SK-N-SH treated with all-trans-retinoic acid at 6 μM for 48 hours (cell line): ENCODE measurements at regions not wholly inside any gene's neighbourhood (a gene's known extent, or its start where the extent isn't known, plus 50 kb on each side); places are given as distances from the start of the nearest gene placed in this dataset.

Source experiments
- ARNTL ChIP-seq: fragments of 450-650 bp; formaldehyde crosslinking; IDR thresholded peaks from 2 replicates; pipeline ENCODE4 v1.5.0; 2020; ENCODE audit warnings: low read depth, mild to moderate bottlenecking, moderate library complexity, borderline replicate concordance
- GLIS3 ChIP-seq: fragments of 250-450 bp; sonication (Bioruptor Pico); IDR thresholded peaks from 2 replicates; pipeline ENCODE4 v1.5.0; 2020; ENCODE audit warnings: mild to moderate bottlenecking, moderate library complexity
- RARB ChIP-seq: fragments of 250-450 bp; sonication (Bioruptor Pico); IDR thresholded peaks from 2 replicates; pipeline ENCODE4 v1.8.0; 2021; ENCODE audit warnings: mild to moderate bottlenecking, moderate library complexity
- TF ChIP-seq, protein P1 (sequence below): fragments of 250-450 bp; sonication (Bioruptor Pico); IDR thresholded peaks from 2 replicates; pipeline ENCODE4 v1.5.0; 2020; ENCODE audit warnings: mild to moderate bottlenecking, moderate library complexity
- TF ChIP-seq, protein P2 (sequence below): fragments of 250-450 bp; sonication (Bioruptor Pico); IDR thresholded peaks from 2 replicates; pipeline ENCODE4 v1.8.0; 2020; ENCODE audit warnings: mild to moderate bottlenecking, moderate library complexity, borderline replicate concordance
- TF ChIP-seq, protein P3 (sequence below): fragments of 250-450 bp; sonication (Bioruptor Pico); IDR thresholded peaks from 2 replicates; pipeline ENCODE4 v1.5.1; 2020; ENCODE audit warnings: low read depth, mild to moderate bottlenecking, moderate library complexity

DNA sequence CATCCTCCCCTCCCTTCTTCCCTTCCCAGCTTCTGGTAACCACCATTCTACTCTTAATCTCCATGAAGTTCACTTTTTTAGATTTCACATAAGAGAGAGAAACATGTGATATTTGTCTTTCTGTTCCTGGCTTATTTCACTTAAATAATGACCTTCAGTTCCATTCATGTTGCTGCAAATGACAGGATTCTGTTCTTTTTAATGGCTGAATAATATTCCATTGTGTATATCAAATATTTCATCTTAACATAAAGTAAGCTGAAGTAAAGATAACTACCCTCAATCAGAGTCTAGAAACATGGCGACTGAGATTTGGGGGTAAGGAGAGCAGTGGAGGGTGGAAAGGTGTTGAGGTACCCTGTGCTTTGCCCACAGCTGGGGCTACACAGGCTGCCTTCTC lies 68.9 kb downstream of the RHOU start:
- TF ChIP-seq GLIS3 (CRISPR knock-in tag) (no peak), RARB (CRISPR knock-in tag) (no peak), ARNTL (no peak)
- TF ChIP-seq, protein P1, sequence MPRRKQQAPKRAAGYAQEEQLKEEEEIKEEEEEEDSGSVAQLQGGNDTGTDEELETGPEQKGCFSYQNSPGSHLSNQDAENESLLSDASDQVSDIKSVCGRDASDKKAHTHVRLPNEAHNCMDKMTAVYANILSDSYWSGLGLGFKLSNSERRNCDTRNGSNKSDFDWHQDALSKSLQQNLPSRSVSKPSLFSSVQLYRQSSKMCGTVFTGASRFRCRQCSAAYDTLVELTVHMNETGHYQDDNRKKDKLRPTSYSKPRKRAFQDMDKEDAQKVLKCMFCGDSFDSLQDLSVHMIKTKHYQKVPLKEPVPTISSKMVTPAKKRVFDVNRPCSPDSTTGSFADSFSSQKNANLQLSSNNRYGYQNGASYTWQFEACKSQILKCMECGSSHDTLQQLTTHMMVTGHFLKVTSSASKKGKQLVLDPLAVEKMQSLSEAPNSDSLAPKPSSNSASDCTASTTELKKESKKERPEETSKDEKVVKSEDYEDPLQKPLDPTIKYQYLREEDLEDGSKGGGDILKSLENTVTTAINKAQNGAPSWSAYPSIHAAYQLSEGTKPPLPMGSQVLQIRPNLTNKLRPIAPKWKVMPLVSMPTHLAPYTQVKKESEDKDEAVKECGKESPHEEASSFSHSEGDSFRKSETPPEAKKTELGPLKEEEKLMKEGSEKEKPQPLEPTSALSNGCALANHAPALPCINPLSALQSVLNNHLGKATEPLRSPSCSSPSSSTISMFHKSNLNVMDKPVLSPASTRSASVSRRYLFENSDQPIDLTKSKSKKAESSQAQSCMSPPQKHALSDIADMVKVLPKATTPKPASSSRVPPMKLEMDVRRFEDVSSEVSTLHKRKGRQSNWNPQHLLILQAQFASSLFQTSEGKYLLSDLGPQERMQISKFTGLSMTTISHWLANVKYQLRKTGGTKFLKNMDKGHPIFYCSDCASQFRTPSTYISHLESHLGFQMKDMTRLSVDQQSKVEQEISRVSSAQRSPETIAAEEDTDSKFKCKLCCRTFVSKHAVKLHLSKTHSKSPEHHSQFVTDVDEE (CRISPR knock-in tag): no peak
- TF ChIP-seq, protein P2, sequence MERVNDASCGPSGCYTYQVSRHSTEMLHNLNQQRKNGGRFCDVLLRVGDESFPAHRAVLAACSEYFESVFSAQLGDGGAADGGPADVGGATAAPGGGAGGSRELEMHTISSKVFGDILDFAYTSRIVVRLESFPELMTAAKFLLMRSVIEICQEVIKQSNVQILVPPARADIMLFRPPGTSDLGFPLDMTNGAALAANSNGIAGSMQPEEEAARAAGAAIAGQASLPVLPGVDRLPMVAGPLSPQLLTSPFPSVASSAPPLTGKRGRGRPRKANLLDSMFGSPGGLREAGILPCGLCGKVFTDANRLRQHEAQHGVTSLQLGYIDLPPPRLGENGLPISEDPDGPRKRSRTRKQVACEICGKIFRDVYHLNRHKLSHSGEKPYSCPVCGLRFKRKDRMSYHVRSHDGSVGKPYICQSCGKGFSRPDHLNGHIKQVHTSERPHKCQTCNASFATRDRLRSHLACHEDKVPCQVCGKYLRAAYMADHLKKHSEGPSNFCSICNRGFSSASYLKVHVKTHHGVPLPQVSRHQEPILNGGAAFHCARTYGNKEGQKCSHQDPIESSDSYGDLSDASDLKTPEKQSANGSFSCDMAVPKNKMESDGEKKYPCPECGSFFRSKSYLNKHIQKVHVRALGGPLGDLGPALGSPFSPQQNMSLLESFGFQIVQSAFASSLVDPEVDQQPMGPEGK (CRISPR knock-in tag): no peak
- TF ChIP-seq, protein P3, sequence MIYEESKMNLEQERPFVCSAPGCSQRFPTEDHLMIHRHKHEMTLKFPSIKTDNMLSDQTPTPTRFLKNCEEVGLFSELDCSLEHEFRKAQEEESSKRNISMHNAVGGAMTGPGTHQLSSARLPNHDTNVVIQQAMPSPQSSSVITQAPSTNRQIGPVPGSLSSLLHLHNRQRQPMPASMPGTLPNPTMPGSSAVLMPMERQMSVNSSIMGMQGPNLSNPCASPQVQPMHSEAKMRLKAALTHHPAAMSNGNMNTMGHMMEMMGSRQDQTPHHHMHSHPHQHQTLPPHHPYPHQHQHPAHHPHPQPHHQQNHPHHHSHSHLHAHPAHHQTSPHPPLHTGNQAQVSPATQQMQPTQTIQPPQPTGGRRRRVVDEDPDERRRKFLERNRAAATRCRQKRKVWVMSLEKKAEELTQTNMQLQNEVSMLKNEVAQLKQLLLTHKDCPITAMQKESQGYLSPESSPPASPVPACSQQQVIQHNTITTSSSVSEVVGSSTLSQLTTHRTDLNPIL (CRISPR knock-in tag): no peak
